HG02798 (cell line): ENCODE measurements at regions not wholly inside any gene's neighbourhood (a gene's known extent, or its start where the extent isn't known, plus 50 kb on each side); places are given as distances from the start of the nearest gene placed in this dataset.
"Not testable (repeated sequence)": the region's sequence is repeated elsewhere in the genome, so short reads cannot be mapped to it uniquely, and the experiment has no call there.

ENCODE experiments used
- ATAC-seq: cut with Tn5 transposase; IDR thresholded peaks from one replicate; pipeline ENCODE4 v1.9.1; 2021; ENCODE audit warnings: mild to moderate bottlenecking; ENCODE audit not compliant: unreplicated experiment, poor library complexity

DNA sequence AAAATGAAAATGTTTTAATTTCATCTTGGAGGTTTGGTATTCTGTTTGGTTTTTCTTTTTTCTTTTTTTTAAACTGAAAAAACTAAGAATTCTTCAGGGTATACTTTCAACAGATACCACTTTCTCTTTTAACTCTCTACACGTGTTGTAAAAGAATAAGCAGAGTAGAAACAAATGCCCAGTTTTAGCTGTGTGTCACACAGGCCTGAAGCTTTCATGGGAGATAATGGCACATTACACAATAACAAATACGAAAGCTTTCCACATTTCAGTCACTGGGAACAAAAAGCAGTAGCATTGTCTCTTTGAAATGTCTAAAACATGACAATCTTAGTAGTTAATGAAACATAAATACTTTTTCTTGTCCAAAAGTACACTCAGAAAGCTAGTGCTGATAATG is 818.5 kb downstream of the TBL1XR1 start:
- ATAC-seq, result no peak

DNA sequence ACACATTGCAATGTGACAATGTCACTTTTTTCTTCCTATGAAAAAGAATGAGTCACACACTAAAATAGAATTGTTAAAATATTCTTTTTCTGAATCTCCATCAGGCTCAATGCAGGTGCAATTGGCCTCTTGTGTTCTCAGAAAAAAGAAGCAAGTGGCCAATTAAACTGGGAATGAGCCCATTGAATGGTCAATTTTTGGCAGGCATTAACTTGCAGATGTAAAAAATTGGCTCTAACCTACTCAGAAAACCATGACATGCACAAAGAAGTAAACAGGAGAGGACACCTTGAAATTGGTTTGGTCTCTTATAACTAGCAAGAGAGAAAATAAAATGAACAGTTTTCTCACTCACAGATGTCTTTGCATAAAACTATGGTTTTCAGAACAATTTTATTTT is 820.8 kb downstream of the TBL1XR1 start:
- ATAC-seq, result no peak

DNA sequence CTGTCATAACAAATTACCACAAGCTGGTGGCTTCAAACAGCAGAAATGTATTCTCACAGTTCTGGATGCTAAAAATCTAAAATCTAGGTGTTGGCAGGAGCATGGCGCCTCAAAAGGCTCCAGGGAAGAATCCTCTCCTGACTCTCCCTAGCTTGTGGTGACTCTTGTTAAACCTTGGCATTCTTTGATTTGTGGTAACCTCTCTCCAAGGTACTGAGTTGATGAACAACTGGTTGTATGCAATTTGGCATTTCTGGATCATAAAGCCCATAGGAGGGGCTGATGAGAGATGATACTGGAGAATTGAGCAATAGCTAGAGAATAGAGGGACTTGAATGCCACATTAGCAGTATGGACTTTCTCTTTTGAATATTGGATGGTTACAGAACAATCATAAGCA is 821.8 kb downstream of the TBL1XR1 start:
- no peak for ATAC-seq

DNA sequence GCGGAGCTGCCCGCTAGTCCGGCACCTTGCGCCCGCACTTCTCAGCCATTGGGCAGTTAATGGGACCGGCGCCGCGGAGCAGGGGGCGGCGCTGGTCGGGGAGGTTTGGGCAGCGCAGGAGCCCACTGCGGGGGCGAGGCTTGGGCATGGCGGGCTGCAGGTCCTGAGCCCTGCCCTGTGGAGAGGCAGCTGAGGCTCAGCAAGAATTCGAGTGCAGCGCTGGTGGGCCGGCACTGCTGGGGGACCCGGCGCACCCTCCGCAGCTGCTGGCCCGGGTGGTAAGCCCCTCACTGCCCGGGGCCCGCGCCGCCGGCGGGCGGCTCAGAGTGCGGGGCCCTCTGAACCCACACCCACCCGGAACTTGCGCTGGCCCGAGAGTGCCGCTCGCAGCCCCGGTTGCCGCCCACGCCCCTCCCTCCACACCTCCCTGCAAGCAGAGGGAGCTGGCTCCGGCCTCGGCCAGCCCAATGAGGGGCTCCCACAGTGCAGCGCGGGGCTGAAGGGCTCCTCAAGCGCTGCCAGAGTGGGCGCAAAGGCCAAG is 835.0 kb downstream of the TBL1XR1 start:
- ATAC-seq, result no peak

DNA sequence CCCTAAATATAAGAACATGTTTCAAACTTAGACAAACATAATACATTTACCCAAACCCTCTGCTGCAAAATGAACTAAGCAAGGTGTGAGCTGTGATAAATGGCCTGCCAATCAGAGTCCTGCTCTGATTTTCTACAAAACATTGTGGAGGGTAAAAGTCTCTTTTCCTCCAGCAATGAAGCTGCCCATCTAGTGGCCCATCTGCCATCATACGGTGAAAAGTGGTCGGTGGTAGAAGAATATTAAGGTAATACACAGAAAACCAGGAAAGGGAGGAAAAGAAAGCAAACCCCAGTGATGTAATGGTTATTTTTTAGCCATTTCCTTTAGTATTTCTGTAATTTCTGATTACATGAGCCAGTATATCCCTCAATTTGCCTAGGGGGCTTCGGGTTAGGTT is 838.1 kb downstream of the TBL1XR1 start:
- no peak for ATAC-seq

DNA sequence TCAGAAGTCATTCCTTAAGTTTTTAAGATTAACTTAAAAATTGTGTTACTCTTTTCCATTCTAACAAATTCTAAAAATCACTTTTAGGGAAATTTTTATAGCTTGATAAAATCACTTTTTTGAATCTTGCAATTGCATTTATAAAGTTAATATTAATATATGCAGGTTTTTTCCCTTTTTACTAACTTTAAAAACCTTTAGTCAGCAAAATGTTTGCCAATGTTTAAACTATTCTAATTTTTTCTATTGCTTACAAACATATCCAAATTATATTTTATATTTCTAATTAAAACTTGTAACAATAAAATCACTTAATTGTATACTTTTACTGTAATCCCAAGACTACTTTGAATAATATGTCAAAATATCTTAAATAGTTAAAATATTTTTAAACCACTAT is 839.4 kb downstream of the TBL1XR1 start:
- ATAC-seq, result no peak

DNA sequence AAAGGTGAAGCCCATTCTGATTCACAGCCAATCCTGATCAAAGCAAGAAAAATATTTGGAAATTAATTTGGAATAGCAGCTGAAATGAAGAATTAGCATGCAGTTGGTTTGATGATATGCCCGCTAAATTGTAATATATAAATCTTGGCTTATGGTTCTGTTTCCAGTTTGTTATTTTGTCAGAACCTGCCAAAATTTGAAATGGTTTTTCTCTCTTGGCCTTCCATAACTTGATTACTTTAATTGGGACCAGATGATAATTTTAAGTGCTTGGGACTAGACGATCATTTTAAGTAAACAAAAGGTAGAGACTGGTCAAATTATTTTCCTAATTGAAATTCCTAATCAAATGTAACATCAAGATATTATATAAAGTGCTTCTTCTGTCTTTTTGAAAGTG is 842.4 kb downstream of the TBL1XR1 start:
- ATAC-seq, result no peak

DNA sequence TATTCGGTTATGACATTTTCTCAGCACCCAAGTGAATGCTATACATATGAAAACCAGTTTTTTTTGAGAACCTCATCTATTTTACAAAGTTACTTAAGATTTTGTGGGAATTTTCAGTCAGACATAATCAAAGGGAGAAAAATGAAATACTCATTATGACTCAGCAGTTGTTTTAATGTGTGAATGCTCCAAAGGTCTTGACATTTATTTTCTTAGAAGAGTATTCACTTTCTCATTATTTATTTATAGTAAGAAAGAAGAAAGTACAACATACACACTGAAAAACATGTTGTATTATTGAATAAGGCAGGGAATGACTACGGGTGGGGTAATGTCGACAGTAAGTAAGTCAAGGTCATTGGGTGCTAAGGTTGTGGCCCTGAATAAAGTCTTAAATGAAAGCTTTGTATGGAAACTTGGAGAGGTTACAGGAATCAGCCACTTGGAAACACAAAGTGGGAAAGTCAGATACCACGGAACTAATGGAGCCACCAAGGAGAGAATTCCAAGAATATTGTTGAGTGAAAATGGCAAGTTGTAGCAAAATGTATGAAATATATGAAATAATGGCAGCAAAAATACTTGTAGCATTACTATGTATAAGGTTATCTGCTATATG is 844.5 kb downstream of the TBL1XR1 start:
- ATAC-seq, result no peak

DNA sequence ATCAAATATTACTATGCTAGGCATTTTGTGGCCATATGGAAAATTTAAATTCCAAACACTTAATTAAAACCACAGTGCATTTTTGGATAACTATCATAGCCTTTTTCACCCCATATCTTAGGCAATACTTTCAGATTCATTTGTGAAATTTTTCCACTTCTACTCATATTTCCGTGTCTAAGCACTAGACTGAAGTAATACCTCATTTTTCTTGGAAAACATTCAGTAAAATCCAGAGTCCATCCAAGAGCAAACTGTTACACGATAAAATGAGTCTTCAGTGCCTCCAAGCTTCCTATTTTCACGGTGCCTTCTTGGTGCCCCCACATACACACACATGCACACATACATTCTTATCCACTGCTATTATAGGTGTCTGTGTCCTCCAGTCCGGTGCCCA is 845.9 kb downstream of the TBL1XR1 start:
- ATAC-seq, result no peak

DNA sequence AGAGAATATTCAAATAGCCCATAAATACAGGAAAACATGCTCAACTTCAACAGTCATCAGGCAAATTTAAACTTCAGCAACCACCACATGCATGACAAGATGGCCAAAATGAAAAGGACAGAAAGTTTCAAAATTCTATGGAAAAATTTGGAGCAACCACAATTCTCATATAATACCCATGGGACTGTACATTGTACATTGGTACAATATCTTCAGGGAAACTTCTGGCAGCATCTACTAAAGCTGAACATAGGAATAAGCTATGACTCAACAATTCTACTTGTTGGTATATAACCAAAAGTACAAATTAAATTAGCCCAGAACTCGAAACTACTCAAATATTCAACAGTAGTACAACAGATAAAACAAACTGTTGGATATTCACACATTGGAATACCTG is 847.6 kb downstream of the TBL1XR1 start:
- ATAC-seq, result no peak

DNA sequence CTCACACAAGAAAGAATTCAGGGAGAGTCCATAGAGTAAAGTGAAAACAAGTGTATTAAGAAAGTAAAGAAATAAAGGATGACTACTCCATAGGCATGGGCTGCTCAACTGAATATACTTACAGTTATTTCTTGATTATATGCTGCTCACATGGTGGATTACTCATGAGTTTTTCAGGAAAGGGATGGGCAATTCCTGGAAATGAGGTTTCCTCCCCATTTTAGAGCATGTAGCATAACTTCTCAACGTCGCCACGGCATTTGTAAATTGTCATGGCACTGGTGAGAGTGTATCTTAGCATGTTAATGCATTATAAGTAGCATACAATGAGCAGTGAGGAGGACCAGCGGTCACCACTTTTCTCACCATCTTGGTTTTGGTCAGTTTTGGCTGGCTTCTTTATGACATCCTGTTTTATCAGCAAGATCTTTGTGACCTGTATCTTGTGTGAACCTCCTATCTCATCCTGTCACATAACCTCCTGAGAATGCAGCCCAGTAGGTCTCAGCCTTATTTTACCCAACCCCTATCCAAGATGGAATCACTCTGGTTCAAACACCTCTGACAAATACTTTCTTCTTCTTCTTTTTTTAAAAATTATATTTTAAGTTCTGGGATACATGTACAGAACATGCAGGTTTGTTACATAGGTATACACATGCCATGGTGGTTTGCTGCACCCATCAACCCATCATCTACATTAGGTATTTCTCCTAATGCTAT is 849.7 kb downstream of the TBL1XR1 start:
- ATAC-seq, result no peak

DNA sequence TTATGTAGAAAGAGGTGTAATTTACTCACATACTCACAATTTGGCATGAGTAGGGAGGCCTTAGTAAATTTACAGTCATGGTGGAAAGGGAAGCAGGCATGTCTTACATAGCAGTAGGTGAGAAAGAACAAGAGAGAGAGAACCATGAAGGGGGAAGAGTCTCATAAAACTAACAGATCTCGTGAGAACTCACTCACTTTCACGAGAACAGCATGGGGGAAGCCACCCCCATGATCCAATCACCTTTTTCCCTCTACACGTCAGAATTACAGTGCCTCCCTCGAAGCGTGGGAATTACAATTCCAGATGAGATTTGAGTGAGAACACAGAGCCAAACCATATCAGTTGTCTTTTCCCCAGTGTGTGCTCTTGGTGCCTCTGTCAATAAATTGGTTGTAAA is 855.3 kb downstream of the TBL1XR1 start:
- ATAC-seq, result no peak

DNA sequence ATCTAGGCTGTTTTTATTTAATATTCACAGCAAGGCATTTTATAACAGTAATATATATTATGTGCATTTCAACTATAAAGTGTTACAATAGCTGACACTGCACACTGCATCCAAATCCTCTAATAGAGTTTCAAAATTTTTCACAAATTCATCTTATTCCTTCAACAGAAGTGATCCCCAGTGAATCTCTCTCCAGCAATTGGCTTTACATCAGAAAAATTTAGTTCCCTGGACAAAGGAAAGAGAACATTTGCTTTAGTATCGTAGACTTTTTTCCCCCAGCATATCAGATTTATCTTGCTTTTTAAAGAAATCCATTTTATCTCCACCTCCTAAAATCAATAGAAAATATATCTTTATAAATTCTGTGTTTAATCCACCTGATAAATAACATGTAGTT is 868.6 kb downstream of the TBL1XR1 start:
- no peak for ATAC-seq

DNA sequence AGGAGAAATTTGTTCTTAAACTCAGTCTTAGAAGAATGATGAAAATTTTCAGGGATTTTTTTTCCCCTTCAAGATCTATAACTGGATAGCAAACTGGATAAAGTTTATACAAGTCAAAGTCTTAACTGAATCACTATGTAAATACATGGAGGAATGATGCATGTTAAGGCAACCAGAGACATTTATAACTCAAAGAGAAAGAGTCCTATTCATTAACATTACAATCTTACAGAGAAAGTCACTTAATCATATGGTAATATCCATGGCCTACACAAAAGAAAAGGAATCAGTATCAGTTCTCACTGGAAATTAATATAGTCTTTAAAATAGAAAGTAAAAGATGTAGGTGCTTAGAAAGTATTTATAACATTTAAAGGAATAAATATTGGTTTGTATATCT is 869.1 kb downstream of the TBL1XR1 start:
- no peak for ATAC-seq

DNA sequence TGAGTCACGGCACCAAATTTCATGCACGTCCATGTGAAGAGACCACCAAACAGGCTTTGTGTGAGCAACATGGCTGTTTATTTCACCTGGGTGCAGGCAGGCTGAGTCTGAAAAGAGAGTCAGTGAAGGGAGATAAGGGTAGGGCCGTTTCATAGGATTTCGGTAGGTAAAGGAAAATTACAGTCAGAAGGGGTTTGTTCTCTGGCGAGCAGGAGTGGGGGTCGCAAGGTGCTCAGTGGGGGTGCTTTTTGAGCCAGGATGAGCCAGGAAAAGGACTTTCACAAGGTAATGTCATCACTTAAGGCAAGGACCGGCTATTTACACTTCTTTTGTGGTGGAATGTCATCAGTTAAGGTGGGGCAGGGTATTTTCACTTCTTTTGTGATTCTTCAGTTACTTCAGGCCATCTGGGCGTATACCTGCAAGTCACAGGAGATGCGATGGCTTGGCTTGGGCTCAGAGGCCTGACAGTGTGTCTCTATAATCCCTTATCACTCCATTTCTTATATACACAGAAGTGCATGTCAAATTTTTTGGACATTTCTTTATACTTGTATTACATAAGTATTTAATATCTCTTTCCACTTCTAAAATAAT is 870.3 kb downstream of the TBL1XR1 start:
- not testable (repeated sequence) for ATAC-seq

DNA sequence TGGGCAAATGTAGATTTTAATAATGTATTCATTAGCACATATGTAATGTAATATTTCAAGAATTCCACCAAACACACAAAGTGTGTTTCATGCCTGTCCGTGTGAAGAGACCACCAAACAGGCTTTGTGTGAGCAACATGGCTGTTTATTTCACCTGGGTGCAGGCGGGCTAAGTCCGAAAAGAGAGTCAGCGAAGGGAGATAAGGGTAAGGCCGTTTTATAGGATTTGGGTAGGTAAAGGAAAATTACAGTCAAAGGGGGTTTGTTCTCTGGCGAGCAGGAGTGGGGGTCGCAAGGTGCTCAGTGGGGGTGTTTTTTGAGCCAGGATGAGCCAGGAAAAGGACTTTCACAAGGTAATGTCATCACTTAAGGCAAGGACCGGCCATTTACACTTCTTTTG is 875.8 kb downstream of the TBL1XR1 start:
- ATAC-seq, result not testable (repeated sequence)

DNA sequence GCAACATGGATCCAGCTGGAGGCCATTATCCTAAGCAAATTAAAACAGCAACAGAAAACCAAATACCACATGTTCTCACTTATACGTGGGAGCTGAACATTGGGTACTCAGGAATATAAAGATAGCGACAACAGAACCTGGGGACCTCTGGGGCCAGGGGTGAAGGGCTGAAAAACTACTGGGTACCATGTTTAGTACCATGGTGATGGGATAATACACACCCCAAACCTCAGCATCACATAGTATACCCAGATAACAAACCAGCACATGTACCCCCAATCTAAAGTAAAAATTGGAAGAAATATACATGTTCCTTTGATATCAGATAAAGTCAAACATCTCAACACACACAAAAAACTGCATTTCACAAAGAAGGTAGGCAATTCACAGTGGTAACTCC is 876.2 kb downstream of the TBL1XR1 start:
- ATAC-seq, result no peak

DNA sequence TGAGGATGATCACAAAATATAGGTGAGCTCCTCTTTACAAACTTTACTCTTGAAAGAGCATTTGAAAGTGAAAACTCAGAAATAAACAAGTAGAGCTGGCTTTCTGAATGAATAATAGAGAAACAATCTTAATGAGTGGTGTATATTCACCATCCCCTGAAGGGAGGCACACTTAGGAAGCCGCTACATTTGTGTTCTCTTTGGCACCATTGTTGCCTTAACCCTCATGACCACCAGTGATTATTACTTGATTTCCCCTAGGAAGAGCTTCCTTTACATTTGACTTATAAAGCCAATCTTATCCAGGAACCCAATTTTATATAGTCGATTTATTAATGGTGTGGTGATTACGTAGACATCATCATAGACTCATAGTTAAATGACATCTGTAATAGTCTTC is 883.9 kb downstream of the TBL1XR1 start:
- no peak for ATAC-seq

DNA sequence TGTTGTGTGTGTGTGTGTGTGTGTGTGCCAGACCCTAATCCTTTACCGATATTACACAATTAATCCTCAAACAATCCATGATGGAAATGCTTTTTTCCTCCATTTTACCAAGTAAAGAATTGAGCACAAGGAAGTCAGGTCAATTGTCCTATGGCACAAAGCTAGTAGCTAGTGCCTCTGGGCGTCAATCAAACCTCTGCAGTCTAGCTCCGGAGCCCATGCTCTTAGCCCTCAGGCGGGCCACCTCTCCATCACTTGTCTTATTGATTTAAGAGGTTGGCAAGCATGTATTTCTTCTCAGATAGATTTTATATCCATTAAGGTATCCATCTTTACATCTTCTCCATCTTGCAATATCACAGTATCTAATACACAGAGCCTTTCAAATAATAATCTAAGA is 886.6 kb downstream of the TBL1XR1 start:
- no peak for ATAC-seq

DNA sequence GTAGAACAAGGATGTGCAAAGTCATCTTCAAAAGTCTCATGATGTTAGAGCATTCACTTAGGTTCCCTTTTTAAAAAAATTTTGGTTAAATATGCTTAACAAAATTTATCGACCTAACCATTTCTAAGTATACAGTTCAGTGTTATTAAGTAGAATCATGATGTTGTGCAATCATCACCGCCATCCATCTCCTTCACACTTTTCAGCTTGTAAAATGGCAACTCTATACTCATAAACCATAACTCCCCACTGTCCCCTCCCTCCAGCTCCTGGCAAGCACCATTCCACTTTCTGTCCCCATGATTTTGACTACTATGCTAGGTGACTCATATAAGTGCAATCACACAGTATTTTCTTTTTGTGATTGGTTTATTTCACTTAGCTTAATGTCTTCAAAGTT is 895.0 kb downstream of the TBL1XR1 start:
- no peak for ATAC-seq

DNA sequence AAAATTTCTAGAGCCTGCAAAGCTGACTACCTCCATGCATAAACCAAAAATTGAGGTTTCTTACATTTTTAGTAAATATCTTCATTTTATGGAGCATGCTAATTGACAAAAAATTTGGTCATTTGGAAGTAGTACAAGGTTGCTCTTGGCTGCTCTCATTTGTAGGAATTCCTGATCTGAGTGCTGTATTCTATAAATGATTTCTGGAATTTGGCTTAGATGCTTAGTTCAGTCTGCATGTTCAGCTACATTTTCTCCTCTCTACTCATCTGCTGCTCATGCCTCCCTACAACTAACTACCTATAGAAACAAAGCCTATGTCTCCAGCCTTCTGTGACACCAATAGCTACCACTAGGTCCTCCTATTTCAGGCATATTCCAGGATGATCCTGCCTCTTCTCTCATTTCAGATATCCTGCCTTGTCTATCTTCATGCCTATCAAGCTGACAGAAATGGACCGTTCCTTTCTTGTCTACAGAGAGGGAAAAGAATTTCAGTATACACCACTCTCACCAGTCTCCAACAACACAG is 901.1 kb downstream of the TBL1XR1 start:
- ATAC-seq, result no peak
